Hematopoietic multipotent progenitor cell treated with erythropoietin and hydrocortisone succinate and interleukin-3 and kit ligand, for 4 days (in vitro differentiated cells): ENCODE measurements at regions not wholly inside any gene's neighbourhood (a gene's known extent, or its start where the extent isn't known, plus 50 kb on each side); places are given as distances from the start of the nearest gene placed in this dataset.
A peak's percentile ranks its signal among the peaks of the same experiment; 100 is the strongest.

Experiments used
- DNase-seq: peaks from one replicate; pipeline ENCODE4 v3.0.0-alpha.2; 2015

- DNase-seq = no peak
Measured at GRCh38 chr3:186487819-186488218, 56.4 kb downstream of the CRYGS start.

GRCh38 chr3:186487037-186487436, 57.1 kb downstream of the CRYGS start:
- DNase-seq = no peak

- DNase-seq = no peak
Measured at GRCh38 chr3:186483611-186484340, 60.4 kb downstream of the CRYGS start.

GRCh38 chr3:186481526-186481925, 62.7 kb downstream of the CRYGS start:
- DNase-seq = no peak

- DNase-seq = no peak
Measured at GRCh38 chr3:186477876-186478275, 66.3 kb downstream of the CRYGS start.

- DNase-seq = no peak
Measured at GRCh38 chr3:186477033-186477432, 67.1 kb downstream of the CRYGS start.

- no peak for DNase-seq
Measured at GRCh38 chr3:186476541-186476940, 67.6 kb downstream of the CRYGS start.

- peak; percentile 36 for DNase-seq
Measured at GRCh38 chr3:186476044-186476468, 68.1 kb downstream of the CRYGS start.

- DNase-seq = no peak
Measured at GRCh38 chr3:186473166-186473565, 71.0 kb downstream of the CRYGS start.

- no peak for DNase-seq
Measured at GRCh38 chr3:186472456-186473008, 71.6 kb downstream of the CRYGS start.

GRCh38 chr3:186471771-186472170, 72.4 kb downstream of the CRYGS start:
- DNase-seq = no peak

GRCh38 chr3:186469525-186469924, 74.7 kb downstream of the CRYGS start:
- no peak for DNase-seq

- DNase-seq = no peak
Measured at GRCh38 chr3:186467969-186468368, 76.2 kb downstream of the CRYGS start.

- DNase-seq = no peak
Measured at GRCh38 chr3:186466391-186466974, 77.7 kb downstream of the CRYGS start.

GRCh38 chr3:186465508-186465907, 78.7 kb downstream of the CRYGS start:
- DNase-seq = no peak

- peak; percentile 36 for DNase-seq
Measured at GRCh38 chr3:186464424-186465093, 79.6 kb downstream of the CRYGS start.

- peak; percentile 16 for DNase-seq
Measured at GRCh38 chr3:186461141-186461540, 83.0 kb downstream of the CRYGS start.

- DNase-seq = no peak
Measured at GRCh38 chr3:186459108-186459467, 85.1 kb downstream of the CRYGS start.

- peak; percentile 37 for DNase-seq
Measured at GRCh38 chr3:186458306-186459107, 85.7 kb downstream of the CRYGS start.

GRCh38 chr3:186457236-186457635, 86.9 kb downstream of the CRYGS start:
- no peak for DNase-seq

- DNase-seq = no peak
Measured at GRCh38 chr3:186456731-186457191, 87.4 kb downstream of the CRYGS start.

- no peak for DNase-seq
Measured at GRCh38 chr3:186454881-186455703, 89.1 kb downstream of the CRYGS start.
